Activated T-cell treated with anti-CD3 and anti-CD28 coated beads for 1 hour (primary cell): ENCODE measurements at regions not wholly inside any gene's neighbourhood (a gene's known extent, or its start where the extent isn't known, plus 50 kb on each side); places are given as distances from the start of the nearest gene placed in this dataset.

Experiments
- DNase-seq: peaks from one replicate; pipeline ENCODE4 v3.0.0-alpha.2; 2020; ENCODE audit warnings: low read depth

GRCh38 chr10:4775808-4776207, 50.2 kb upstream of the AKR1E2 start:
- no peak for DNase-seq

GRCh38 chr10:4772202-4772570, 53.8 kb upstream of the AKR1E2 start:
- DNase-seq = no peak

- no peak for DNase-seq
Observed at GRCh38 chr10:4771554-4772201, 54.3 kb upstream of the AKR1E2 start.

GRCh38 chr10:4770801-4771553, 55.0 kb upstream of the AKR1E2 start:
- no peak for DNase-seq

GRCh38 chr10:4768416-4768815, 57.6 kb upstream of the AKR1E2 start:
- DNase-seq = no peak

- no peak for DNase-seq
Observed at GRCh38 chr10:4767033-4767814, 58.8 kb upstream of the AKR1E2 start.

- no peak for DNase-seq
Observed at GRCh38 chr10:4766454-4766853, 59.6 kb upstream of the AKR1E2 start.

GRCh38 chr10:4765428-4765827, 60.6 kb upstream of the AKR1E2 start:
- DNase-seq = no peak

- no peak for DNase-seq
Observed at GRCh38 chr10:4763960-4764428, 62.0 kb upstream of the AKR1E2 start.

- no peak for DNase-seq
Observed at GRCh38 chr10:4763513-4763912, 62.5 kb upstream of the AKR1E2 start.

GRCh38 chr10:4758256-4758655, 67.8 kb upstream of the AKR1E2 start:
- DNase-seq = no peak

GRCh38 chr10:4755286-4755989, 70.6 kb upstream of the AKR1E2 start:
- no peak for DNase-seq

GRCh38 chr10:4754143-4754542, 71.9 kb upstream of the AKR1E2 start:
- no peak for DNase-seq

- no peak for DNase-seq
Observed at GRCh38 chr10:4751211-4751610, 74.8 kb upstream of the AKR1E2 start.

- DNase-seq = no peak
Observed at GRCh38 chr10:4749271-4749574, 76.8 kb upstream of the AKR1E2 start.

GRCh38 chr10:4748491-4749270, 77.3 kb upstream of the AKR1E2 start:
- no peak for DNase-seq

GRCh38 chr10:4742217-4742616, 83.8 kb upstream of the AKR1E2 start:
- no peak for DNase-seq

GRCh38 chr10:4740471-4740870, 85.5 kb upstream of the AKR1E2 start:
- DNase-seq = no peak

GRCh38 chr10:4736608-4737007, 89.4 kb upstream of the AKR1E2 start:
- no peak for DNase-seq

GRCh38 chr10:4736183-4736582, 89.8 kb upstream of the AKR1E2 start:
- DNase-seq = no peak

GRCh38 chr10:4733843-4734224, 92.2 kb upstream of the AKR1E2 start:
- DNase-seq = no peak
